SK-N-MC (cell line): ENCODE measurements at regions not wholly inside any gene's neighbourhood (a gene's known extent, or its start where the extent isn't known, plus 50 kb on each side); places are given as distances from the start of the nearest gene placed in this dataset.

Experiments used
- EZH2 ChIP-seq: fragments of 200-600 bp; sonication (generic); IDR thresholded peaks from one replicate; pipeline ENCODE4 v1.6.1; 2017; ENCODE audit warnings: antibody characterized with exemption
- FOXP2 ChIP-seq: optimal IDR thresholded peaks from 2 replicates; pipeline ENCODE3; 2011; ENCODE audit warnings: mild to moderate bottlenecking, moderate library complexity; ENCODE audit not compliant: insufficient read depth; ENCODE audit errors: extremely low read length, control extremely low read depth
- POLR2AphosphoS5 ChIP-seq: IDR thresholded peaks from 2 replicates; pipeline ENCODE4 v1.6.1; 2012; ENCODE audit warnings: mild to moderate bottlenecking, low read depth, low read length, borderline replicate concordance

GRCh38 chr6:10140824-10141223, 274.1 kb downstream of the TFAP2A start:
- TF ChIP-seq POLR2AphosphoS5 (no peak), EZH2 (no peak), FOXP2 (no peak)
